H9 (cell line): ENCODE measurements at regions not wholly inside any gene's neighbourhood (a gene's known extent, or its start where the extent isn't known, plus 50 kb on each side); places are given as distances from the start of the nearest gene placed in this dataset.
"Not testable (repeated sequence)": the region's sequence is repeated elsewhere in the genome, so short reads cannot be mapped to it uniquely, and the experiment has no call there.

Source experiments
- DNase-seq: peaks from one replicate; pipeline ENCODE4 v3.0.0-alpha.2; 2017
- H2AFZ ChIP-seq: one replicate; pipeline ENCODE4 v1.6.1; 2013; ENCODE audit warnings: mild to moderate bottlenecking, low read length, control low read depth, moderate library complexity
- H2AK5ac ChIP-seq: 2 replicates; pipeline ENCODE4 v1.6.1; 2013; ENCODE audit warnings: low read length, control low read depth, mixed read lengths; ENCODE audit not compliant: insufficient read length
- H2BK120ac ChIP-seq: one replicate; pipeline ENCODE4 v1.6.1; 2013; ENCODE audit warnings: low read depth, mild to moderate bottlenecking, low read length, control low read depth, inconsistent platforms; ENCODE audit not compliant: poor library complexity, severe bottlenecking
- H2BK12ac ChIP-seq: 2 replicates; pipeline ENCODE4 v1.6.1; 2013; ENCODE audit warnings: low read length, control low read depth, mixed read lengths, low read depth; ENCODE audit not compliant: insufficient read length
- H2BK15ac ChIP-seq: 2 replicates; pipeline ENCODE4 v1.6.1; 2013; ENCODE audit warnings: low read depth, low read length, control low read depth
- H2BK20ac ChIP-seq: one replicate; pipeline ENCODE4 v1.6.1; 2013; ENCODE audit warnings: low read depth, mild to moderate bottlenecking, low read length, control low read depth, inconsistent platforms; ENCODE audit not compliant: poor library complexity, severe bottlenecking
- H2BK5ac ChIP-seq: 2 replicates; pipeline ENCODE4 v1.6.1; 2013; ENCODE audit warnings: low read length, control low read depth, mixed read lengths; ENCODE audit not compliant: insufficient read length
- H3K14ac ChIP-seq: 2 replicates; pipeline ENCODE4 v1.6.1; 2013; ENCODE audit warnings: low read length, control low read depth; ENCODE audit not compliant: insufficient read depth
- H3K18ac ChIP-seq: 2 replicates; pipeline ENCODE4 v1.6.1; 2013; ENCODE audit warnings: low read depth, mild to moderate bottlenecking, mixed read lengths, low read length, control low read depth; ENCODE audit not compliant: insufficient read length
- H3K23ac ChIP-seq: 2 replicates; pipeline ENCODE4 v1.6.1; 2013; ENCODE audit warnings: low read length, control low read depth, mixed read lengths, low read depth; ENCODE audit not compliant: insufficient read length
- H3K23me2 ChIP-seq: 2 replicates; pipeline ENCODE4 v1.6.1; 2013; ENCODE audit warnings: low read depth, mild to moderate bottlenecking, mixed read lengths, low read length, control low read depth; ENCODE audit not compliant: insufficient read length, poor library complexity, severe bottlenecking
- H3K27ac ChIP-seq: 2 replicates; pipeline ENCODE4 v1.5.1; 2013; ENCODE audit warnings: low read length, control low read depth, mixed read lengths, low read depth; ENCODE audit not compliant: insufficient read length
- H3K27me3 ChIP-seq: 2 replicates; pipeline ENCODE4 v1.6.1; 2013; ENCODE audit warnings: low read length, control low read depth, inconsistent platforms; ENCODE audit not compliant: insufficient read depth
- H3K4ac ChIP-seq: 2 replicates; pipeline ENCODE4 v1.6.1; 2013; ENCODE audit warnings: low read depth, mild to moderate bottlenecking, control low read depth, inconsistent platforms, low read length, moderate library complexity
- H3K4me1 ChIP-seq: 2 replicates; pipeline ENCODE4 v1.6.1; 2013; ENCODE audit warnings: low read length, control low read depth, inconsistent platforms; ENCODE audit not compliant: insufficient read depth
- H3K4me2 ChIP-seq: 2 replicates; pipeline ENCODE4 v1.6.1; 2013; ENCODE audit warnings: low read length, control low read depth, mixed read lengths; ENCODE audit not compliant: insufficient read length, insufficient read depth
- H3K56ac ChIP-seq: 2 replicates; pipeline ENCODE4 v1.6.1; 2013; ENCODE audit warnings: low read depth, mild to moderate bottlenecking, mixed read lengths, low read length, control low read depth; ENCODE audit not compliant: insufficient read length
- H3K79me1 ChIP-seq: 2 replicates; pipeline ENCODE4 v1.6.1; 2013; ENCODE audit warnings: low read depth, mild to moderate bottlenecking, moderate library complexity, low read length, control low read depth, inconsistent platforms; ENCODE audit not compliant: insufficient read depth, poor library complexity, severe bottlenecking
- H3K79me2 ChIP-seq: 2 replicates; pipeline ENCODE4 v1.6.1; 2013; ENCODE audit warnings: low read length, control low read depth, inconsistent platforms; ENCODE audit not compliant: insufficient read depth
- H3K9ac ChIP-seq: 2 replicates; pipeline ENCODE4 v1.6.1; 2013; ENCODE audit warnings: low read length, control low read depth, mixed read lengths; ENCODE audit not compliant: insufficient read length; ENCODE audit errors: extremely low read depth
- H3K9me3 ChIP-seq: one replicate; pipeline ENCODE4 v1.6.1; 2013; ENCODE audit warnings: low read depth, low read length, inconsistent platforms; ENCODE audit not compliant: control insufficient read depth
- H3T11ph ChIP-seq: one replicate; pipeline ENCODE4 v1.6.1; 2013; ENCODE audit warnings: mild to moderate bottlenecking, low read length, control low read depth, inconsistent platforms
- H4K20me1 ChIP-seq: one replicate; pipeline ENCODE4 v1.6.1; 2013; ENCODE audit not compliant: control insufficient read depth, insufficient read length, insufficient read depth
- H4K5ac ChIP-seq: 2 replicates; pipeline ENCODE4 v1.6.1; 2013; ENCODE audit warnings: low read depth, mild to moderate bottlenecking, mixed read lengths, low read length, control low read depth; ENCODE audit not compliant: insufficient read length
- H4K8ac ChIP-seq: replicated peaks from 2 replicates; pipeline ENCODE4 v1.6.1; 2013; ENCODE audit warnings: low read length, control low read depth, mixed read lengths, low read depth; ENCODE audit not compliant: insufficient read length
- H4K91ac ChIP-seq: 2 replicates; pipeline ENCODE4 v1.6.1; 2013; ENCODE audit warnings: low read depth, mild to moderate bottlenecking, moderate library complexity, mixed read lengths, low read length, control low read depth; ENCODE audit not compliant: insufficient read length
- H3K27ac Mint-ChIP-seq, 3 experiments: 2 replicates in 2 of 3; 3 replicates in 1 of 3; pipeline ENCODE4 v1.8.0; 2020 to 2021; ENCODE audit warnings: mixed read lengths in 3 of 3, mild to moderate bottlenecking in 1 of 3, moderate library complexity in 1 of 3
- H3K27me3 Mint-ChIP-seq: 2 replicates; pipeline ENCODE4 v1.8.0; 2021; ENCODE audit warnings: low read depth, mild to moderate bottlenecking, moderate library complexity, mixed read lengths
- H3K36me3 Mint-ChIP-seq, 3 experiments: 2 replicates in 2 of 3; 3 replicates in 1 of 3; pipeline ENCODE4 v1.8.0; 2020 to 2021; ENCODE audit warnings: low read depth in 3 of 3, mixed read lengths in 3 of 3; ENCODE audit not compliant: insufficient read depth in 1 of 3
- H3K4me1 Mint-ChIP-seq, 2 experiments: 2 replicates each; pipeline ENCODE4 v1.8.0; 2020; ENCODE audit warnings: mixed read lengths in 2 of 2
- H3K4me3 Mint-ChIP-seq, 2 experiments: 2 replicates in 1 of 2; 3 replicates in 1 of 2; pipeline ENCODE4 v1.8.0; 2020 to 2021; ENCODE audit warnings: mild to moderate bottlenecking in 2 of 2, mixed read lengths in 2 of 2, moderate library complexity in 1 of 2
- H3K9me3 Mint-ChIP-seq, 2 experiments: 2 replicates in 1 of 2; 3 replicates in 1 of 2; pipeline ENCODE4 v1.8.0; 2020; ENCODE audit warnings: mild to moderate bottlenecking in 2 of 2, mixed read lengths in 2 of 2, moderate library complexity in 1 of 2
- WGBS: extraction: QIAGEN DNeasy Blood & Tissue Kit; methylation state at CpG from one replicate; pipeline ENCODE4 v1.1.7; 2013; ENCODE audit warnings: missing lambda C conversion rate, low lambda C conversion rate, mixed read lengths; ENCODE audit not compliant: insufficient read length; ENCODE audit errors: extremely low coverage; 5-methylcytosine and 5-hydroxymethylcytosine counted together
- TF ChIP-seq, protein P1 (sequence below): fragments of 200-600 bp; sonication (generic); conservative IDR thresholded peaks from 3 replicates; pipeline ENCODE4 v1.8.0; 2021; ENCODE audit warnings: antibody characterized with exemption, mild to moderate bottlenecking

DNA sequence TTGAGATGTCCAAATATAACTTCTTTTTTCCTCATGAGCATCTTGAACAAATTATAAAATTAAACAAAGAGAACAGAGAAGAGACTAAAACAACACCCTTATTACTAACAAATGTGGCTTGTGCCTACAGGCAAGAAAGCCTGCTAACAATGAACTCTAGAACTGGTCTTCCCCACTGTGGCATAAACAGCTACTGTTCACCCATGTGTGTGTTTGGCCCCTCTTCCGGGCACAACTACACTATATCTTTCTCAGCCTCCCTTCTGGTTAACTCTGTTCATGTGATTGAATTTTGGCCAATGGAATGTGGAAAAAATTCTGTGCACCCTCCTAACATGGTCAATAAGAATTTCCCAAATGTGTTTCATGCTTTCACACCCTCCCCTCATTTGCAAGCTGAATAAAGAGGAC is 117.0 kb downstream of the KBTBD2 start:
- no CpG with 5 or more reads among the region's 1 CpG for WGBS
- Histone ChIP-seq H2BK5ac (no peak overlapping the region), H3K9me3 (no peaks in the 10 kb centered on the region), H2BK12ac (no peak overlapping the region), H4K8ac (no peak overlapping the region), H4K91ac (no peak overlapping the region), H3T11ph (no peak overlapping the region), H3K23ac (no peak overlapping the region), H2BK20ac (no peak overlapping the region), H4K5ac (no peak overlapping the region), H3K23me2 (no peaks in the 10 kb centered on the region), H2AK5ac (no peak overlapping the region), H2BK15ac (no peak overlapping the region), H3K79me1 (no peaks in the 10 kb centered on the region), H2BK120ac (no peak overlapping the region), H3K79me2 (0 out of 2 replicates have a peak, but pooled peaks cover 2% of the 10 kb centered on the region), H3K4ac (no peak overlapping the region), H3K14ac (no peak overlapping the region), H3K18ac (no peak overlapping the region), H3K56ac (no peak overlapping the region), H2AFZ (no peak overlapping the region), H3K4me1 (no peaks in the 10 kb centered on the region), H3K4me2 (no peak overlapping the region), H4K20me1 (no peaks in the 10 kb centered on the region), H3K9ac (no peak overlapping the region), H3K27me3 (no peaks in the 10 kb centered on the region), H3K27ac (no peak overlapping the region)
- H3K9me3 Mint-ChIP-seq: peaks cover 3% of the 10 kb centered on the region in 2 experiments; a peak in 3 of 5 replicates
- H3K4me3 Mint-ChIP-seq: no peak overlapping the region
- H3K36me3 Mint-ChIP-seq: peaks cover 0 to 1% (median 0%) of the 10 kb centered on the region in 3 experiments; a peak in 1 of 7 replicates
- no peak for DNase-seq
- TF ChIP-seq, protein P1, sequence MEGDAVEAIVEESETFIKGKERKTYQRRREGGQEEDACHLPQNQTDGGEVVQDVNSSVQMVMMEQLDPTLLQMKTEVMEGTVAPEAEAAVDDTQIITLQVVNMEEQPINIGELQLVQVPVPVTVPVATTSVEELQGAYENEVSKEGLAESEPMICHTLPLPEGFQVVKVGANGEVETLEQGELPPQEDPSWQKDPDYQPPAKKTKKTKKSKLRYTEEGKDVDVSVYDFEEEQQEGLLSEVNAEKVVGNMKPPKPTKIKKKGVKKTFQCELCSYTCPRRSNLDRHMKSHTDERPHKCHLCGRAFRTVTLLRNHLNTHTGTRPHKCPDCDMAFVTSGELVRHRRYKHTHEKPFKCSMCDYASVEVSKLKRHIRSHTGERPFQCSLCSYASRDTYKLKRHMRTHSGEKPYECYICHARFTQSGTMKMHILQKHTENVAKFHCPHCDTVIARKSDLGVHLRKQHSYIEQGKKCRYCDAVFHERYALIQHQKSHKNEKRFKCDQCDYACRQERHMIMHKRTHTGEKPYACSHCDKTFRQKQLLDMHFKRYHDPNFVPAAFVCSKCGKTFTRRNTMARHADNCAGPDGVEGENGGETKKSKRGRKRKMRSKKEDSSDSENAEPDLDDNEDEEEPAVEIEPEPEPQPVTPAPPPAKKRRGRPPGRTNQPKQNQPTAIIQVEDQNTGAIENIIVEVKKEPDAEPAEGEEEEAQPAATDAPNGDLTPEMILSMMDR: no peak
- peaks cover 3 to 10% of the 10 kb centered on the region in 2 experiments; a peak in 2 of 4 replicates for H3K4me1 Mint-ChIP-seq
- H3K27ac Mint-ChIP-seq: no peak overlapping the region
- H3K27me3 Mint-ChIP-seq: peaks cover 6% of the 10 kb centered on the region

DNA sequence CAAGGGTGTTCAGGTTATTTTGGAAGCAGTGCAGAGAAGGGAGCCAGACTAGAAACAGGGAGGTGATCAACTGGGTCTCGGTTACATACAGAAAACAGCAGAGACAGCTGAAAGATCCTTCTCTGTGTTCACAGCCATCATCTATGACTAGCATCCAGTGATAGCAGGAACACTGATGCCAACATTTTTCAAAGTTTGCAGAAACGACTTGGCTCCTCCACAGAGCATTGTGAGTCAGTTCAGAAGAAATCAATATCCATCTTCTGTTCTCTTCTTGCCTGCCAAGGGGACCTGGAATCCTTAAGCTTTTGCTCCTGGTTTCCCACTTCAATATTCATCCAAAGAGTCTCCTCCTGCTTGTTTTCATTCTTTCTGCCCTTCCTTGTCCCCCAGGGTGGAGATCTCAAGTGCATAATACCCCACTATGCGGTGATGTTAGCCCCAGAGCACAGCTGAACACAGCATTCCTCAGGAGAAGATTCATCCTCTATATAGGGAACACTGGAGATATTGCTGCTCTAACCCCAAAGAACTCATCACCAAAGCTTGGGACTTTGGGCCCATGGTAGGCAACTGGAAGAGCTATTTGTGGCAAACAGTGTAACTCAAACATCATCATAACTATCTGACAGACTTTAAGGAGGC is 122.6 kb downstream of the KBTBD2 start:
- not testable (repeated sequence) for H3T11ph ChIP-seq, H3K9ac ChIP-seq, H3K23ac ChIP-seq, H2BK20ac ChIP-seq, H3K18ac ChIP-seq, H3K79me2 ChIP-seq, H2BK15ac ChIP-seq, H4K8ac ChIP-seq, H2BK5ac ChIP-seq, H3K27ac Mint-ChIP-seq, H3K23me2 ChIP-seq, H4K20me1 ChIP-seq, H3K4me1 Mint-ChIP-seq, H3K4me2 ChIP-seq, H3K4me1 ChIP-seq, H2BK12ac ChIP-seq, H3K4me3 Mint-ChIP-seq, H2AK5ac ChIP-seq, H4K91ac ChIP-seq, H3K4ac ChIP-seq, H3K27me3 ChIP-seq, H4K5ac ChIP-seq, H3K14ac ChIP-seq, H3K56ac ChIP-seq, H3K27me3 Mint-ChIP-seq, H3K27ac ChIP-seq, H2BK120ac ChIP-seq, H2AFZ ChIP-seq, DNase-seq, H3K9me3 ChIP-seq, H3K79me1 ChIP-seq
- WGBS: no CpG with 5 or more reads among the region's 3 CpGs
- peaks cover 7 to 14% (median 12%) of the 10 kb centered on the region in 3 experiments for H3K36me3 Mint-ChIP-seq
- peaks cover 13 to 19% of the 10 kb centered on the region in 2 experiments; a peak in 4 of 5 replicates for H3K9me3 Mint-ChIP-seq
